ENCODE measurements at regions not wholly inside any gene's neighbourhood (a gene's known extent, or its start where the extent isn't known, plus 50 kb on each side); places are given as distances from the start of the nearest gene placed in this dataset.
"Not testable (repeated sequence)": the region's sequence is repeated elsewhere in the genome, so short reads cannot be mapped to it uniquely, and the experiment has no call there.

GRCh38 chr12:126994599-126994998, 1272.4 kb upstream of the TMEM132C start:
- intact Hi-C loops (cut with DNase I) = no loop called here
- DNase-seq = no peak

- DNase-seq = no peak
- intact Hi-C loops (cut with DNase I) = no loop called here
These were observed 1268.9 kb upstream of the TMEM132C start for GRCh38 chr12:126998031-126998430.

GRCh38 chr12:126998747-126999285, 1268.2 kb upstream of the TMEM132C start:
- intact Hi-C loops (cut with DNase I) = no loop called here
- DNase-seq = no peak

- no peak for DNase-seq
- intact Hi-C loops (cut with DNase I) = no loop called here
These were observed 1267.6 kb upstream of the TMEM132C start for GRCh38 chr12:126999352-126999751.

GRCh38 chr12:127005406-127005805, 1261.6 kb upstream of the TMEM132C start:
- intact Hi-C loops (cut with DNase I) = no loop called here
- DNase-seq = no peak

DNA sequence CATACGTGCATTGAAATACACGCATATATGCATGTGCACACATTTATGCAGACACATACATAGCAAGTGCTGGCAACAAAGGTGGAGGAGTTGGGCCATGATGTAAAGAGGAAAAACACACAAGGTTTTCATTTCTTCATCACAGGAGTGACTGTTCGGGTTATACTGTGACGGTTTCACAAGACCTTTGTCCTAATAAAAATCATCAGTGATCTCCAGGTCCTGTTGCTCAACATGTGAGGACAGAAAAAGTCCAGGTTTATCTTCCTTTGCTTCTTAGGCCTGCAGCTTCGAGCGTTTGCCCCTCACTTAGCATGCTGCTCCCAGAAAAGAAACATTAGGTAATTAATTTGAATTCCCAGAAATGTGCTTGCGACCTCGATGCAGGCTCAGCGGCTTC, 1260.0 kb upstream of the TMEM132C start:
- intact Hi-C loops (cut with DNase I) = no loop called here
- DNase-seq = no peak

DNA sequence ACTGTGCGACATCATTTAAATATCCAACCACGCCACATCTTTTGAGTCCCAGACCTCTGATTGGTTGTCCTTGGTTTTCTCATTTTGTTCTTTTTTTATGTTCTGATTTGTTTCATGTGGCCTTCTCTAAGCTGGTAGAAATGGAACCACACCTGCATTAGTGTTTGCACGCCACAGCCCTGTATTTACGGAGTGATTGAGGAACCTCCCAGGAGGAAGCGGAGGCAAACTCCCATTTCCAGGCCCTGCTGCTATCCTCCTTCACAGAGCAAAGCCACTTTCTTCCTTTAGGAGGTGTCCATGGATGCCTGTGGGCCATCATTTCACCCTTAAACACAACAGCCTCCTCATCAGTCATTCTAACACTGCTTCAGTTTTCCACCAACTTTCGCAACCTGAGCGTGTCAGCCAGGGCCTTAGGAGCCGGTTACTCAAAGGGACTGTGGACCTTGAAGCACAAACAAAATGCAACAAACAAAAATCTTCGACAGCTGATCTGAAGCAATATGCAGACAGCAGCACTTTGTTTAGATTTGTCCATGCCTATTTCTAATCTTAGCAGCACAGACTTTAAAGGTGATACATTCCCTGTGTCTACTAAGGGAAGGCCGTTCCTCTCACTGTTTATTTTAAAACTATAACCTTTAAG, 1258.1 kb upstream of the TMEM132C start:
- no peak for DNase-seq
- intact Hi-C loops (cut with DNase I) = no loop called here

DNA sequence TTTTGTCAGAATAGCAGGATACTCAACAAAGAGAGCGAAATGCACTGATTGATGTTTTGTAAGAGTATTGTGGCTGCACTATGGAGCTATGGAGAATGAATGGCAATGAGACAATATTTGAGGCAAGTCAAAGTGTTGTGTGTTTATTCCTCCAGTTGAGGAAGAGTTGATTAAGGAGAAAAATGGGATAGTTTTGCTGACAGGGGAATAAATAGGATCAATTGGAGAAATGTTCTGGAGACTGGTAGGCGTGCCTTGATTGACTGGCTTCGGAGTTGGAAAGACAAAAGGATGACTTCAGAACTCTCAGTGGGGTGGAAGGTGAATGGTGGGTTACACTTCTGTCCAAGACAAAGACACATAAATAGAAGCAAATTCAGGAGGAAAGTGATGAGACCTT, 1254.9 kb upstream of the TMEM132C start:
- DNase-seq = no peak
- intact Hi-C loops (cut with DNase I) = no loop called here

DNA sequence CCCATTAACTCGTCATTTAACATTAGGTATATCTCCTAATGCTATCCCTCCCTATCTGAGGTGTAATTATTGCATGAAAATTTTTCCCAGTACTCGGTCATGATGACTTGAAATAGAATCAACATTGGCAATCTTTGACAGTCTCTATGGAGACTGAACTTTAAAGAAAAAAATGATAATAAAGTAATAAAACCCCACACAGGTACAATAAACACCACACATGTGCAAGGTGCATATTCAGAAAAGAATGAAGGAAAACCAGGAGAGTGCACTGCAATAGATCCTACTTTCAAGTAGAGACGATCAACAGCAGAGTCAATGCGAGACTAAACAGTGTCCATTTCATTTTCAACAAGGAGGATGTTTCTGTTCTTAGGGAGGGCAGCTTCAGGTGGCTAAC, 1253.8 kb upstream of the TMEM132C start:
- no peak for DNase-seq
- intact Hi-C loops (cut with DNase I) = no loop called here

GRCh38 chr12:127014079-127014478, 1252.9 kb upstream of the TMEM132C start:
- intact Hi-C loops (cut with DNase I) = no loop called here
- no peak for DNase-seq

GRCh38 chr12:127024791-127025190, 1242.2 kb upstream of the TMEM132C start:
- no peak for DNase-seq
- intact Hi-C loops (cut with DNase I) = no loop called here

- DNase-seq = no peak
- intact Hi-C loops (cut with DNase I) = no loop called here
These were observed 1241.4 kb upstream of the TMEM132C start for GRCh38 chr12:127025545-127025944.

DNA sequence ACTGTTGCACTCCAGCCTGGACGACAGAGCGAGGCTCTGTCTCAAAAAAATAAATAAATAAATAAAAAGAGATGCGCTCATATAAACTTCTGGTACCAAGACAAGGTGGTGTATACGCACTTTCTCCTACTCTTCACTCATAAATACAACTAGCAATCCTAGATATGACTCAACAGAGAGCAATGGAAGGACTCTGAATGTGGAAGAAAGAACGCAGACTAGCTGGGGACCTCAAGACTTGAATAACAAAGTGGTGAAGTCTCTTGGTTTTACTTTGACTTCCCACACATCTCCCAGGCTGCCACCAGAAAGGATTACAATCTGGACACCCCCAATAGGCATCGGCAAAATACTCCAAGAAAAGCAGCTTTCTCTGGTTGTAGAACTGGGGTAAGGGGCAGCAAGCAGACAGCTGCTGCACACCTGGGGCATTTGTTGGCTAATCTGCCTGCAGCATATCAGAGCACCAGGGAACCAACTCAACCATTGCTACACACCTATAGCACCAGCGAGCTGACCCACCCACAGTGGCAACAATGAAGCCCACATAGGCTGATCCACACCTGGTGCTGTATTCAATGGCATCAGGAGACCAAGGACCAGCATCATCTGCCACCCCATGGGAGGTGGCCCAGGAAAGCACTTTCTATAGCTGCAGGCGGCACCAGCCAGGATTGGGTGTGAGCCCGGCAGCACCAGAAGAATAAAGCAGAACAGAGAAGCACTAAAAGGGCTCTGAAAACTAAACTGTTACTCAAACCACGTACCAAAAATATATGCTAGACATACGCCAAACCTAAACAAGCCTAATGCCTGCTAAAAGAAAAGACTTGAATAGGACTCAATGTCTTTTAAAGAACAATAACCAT, 1231.7 kb upstream of the TMEM132C start:
- intact Hi-C loops (cut with DNase I) = no loop called here
- no peak for DNase-seq

DNA sequence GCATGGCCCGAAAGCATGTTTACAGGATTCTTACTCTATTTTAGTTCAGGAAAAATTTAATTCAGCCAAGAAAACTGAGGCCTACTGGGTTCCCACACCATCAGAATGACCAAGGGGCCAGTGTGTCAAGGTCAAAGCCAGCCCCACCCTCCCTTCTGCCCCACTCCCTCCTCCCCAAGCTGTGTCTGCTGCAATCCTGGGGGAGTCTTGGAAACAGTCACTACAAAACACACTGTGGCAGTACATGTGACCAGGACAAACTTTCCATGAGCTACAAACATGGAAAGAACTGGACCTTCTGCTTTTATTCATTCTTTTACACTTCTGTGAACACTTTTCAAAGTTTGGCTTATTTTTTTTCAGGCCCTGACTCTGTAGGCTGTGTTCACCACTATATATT, 1228.8 kb upstream of the TMEM132C start:
- intact Hi-C loops (cut with DNase I) = no loop called here
- DNase-seq = no peak

DNA sequence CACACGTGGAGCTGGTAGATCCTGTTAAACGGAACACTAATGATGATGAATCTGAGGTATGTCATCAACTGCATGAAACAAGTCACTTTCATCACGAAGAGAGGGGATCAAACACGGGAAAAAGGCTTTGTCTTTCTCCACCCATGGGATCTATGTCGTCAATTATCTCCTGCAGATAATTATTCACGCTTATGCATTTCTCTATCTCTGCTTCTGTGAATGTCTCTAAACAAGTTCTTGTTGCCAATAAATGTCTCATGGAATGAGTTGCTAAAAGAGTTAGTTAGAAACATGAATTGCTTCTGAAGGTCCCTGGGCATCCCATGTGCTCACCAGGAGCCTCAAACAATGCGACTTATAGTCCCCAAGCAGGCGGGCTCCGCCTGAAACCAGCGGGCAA, 1228.2 kb upstream of the TMEM132C start:
- intact Hi-C loops (cut with DNase I) = no loop called here
- DNase-seq = no peak

GRCh38 chr12:127041985-127042625, 1224.9 kb upstream of the TMEM132C start:
- intact Hi-C loops (cut with DNase I) = no loop called here
- no peak for DNase-seq

- intact Hi-C loops (cut with DNase I) = no loop called here
These were observed 1223.2 kb upstream of the TMEM132C start for GRCh38 chr12:127043731-127044130.

DNA sequence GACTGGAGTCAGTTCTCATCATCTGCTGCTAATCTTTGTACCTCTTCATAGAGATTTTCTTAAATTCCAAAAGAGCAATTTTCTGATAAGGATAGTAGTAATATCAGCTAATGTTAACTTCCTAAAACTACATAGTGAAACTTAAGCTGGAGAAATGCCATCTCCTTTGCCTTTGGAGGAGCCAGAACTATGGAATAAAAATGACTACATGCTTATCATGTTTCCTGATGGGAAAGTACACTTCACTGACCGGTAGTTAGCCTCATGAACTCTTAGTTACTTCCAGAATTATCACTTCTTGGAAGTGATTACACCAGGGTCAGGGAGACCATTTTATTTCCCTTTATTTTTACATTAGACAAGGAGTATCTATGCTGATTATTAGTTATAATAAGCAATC, 1222.1 kb upstream of the TMEM132C start:
- intact Hi-C loops (cut with DNase I) = no loop called here
- no peak for DNase-seq

More at GRCh38 chr12:127043731-127044130, 1223.2 kb upstream of the TMEM132C start:
- DNase-seq = no peak

- DNase-seq = no peak
- intact Hi-C loops (cut with DNase I) = no loop called here
These were observed 1220.5 kb upstream of the TMEM132C start for GRCh38 chr12:127046467-127046866.

DNA sequence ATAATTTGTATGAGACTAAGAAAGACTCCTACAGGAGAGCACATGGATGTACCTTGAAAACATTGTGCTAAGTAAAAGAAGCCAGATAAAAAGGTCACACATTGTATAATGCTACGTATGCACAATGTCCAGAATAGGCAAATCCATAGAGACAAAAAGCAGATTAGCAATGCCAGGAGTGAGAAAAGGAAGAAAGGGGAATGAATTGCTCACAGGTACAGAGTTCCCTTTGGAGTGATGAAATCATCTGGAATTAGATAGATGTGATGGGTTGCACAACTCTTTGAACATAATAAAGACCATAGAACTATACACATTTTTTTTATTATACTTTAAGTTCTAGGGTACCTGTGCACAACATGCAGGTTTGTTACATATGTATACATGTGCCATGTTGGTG, 1218.9 kb upstream of the TMEM132C start:
- no peak for DNase-seq
- intact Hi-C loops (cut with DNase I) = no loop called here

GRCh38 chr12:127048525-127048924, 1218.4 kb upstream of the TMEM132C start:
- intact Hi-C loops (cut with DNase I) = not testable (repeated sequence)

More at GRCh38 chr12:127048525-127048924, 1218.4 kb upstream of the TMEM132C start:
- not testable (repeated sequence) for DNase-seq
